Fibroblast of mammary gland (primary cell): ENCODE measurements at regions not wholly inside any gene's neighbourhood (a gene's known extent, or its start where the extent isn't known, plus 50 kb on each side); places are given as distances from the start of the nearest gene placed in this dataset.
A peak's percentile ranks its signal among the peaks of the same experiment; 100 is the strongest.

Experiments used
- DNase-seq: peaks from one replicate; pipeline ENCODE4 v3.0.0-alpha.2; 2010; ENCODE audit warnings: low read depth
- H3K4me3 ChIP-seq: 2 replicates; pipeline ENCODE4 v1.5.1; 2011; ENCODE audit warnings: low read depth, mild to moderate bottlenecking, low read length, moderate library complexity; ENCODE audit not compliant: control insufficient read depth
- TF ChIP-seq, protein P1 (sequence below): conservative IDR thresholded peaks from 2 replicates; pipeline ENCODE4 v1.5.1; 2011; ENCODE audit warnings: low read depth, low read length, inconsistent platforms; ENCODE audit not compliant: control insufficient read depth, insufficient read depth

DNA sequence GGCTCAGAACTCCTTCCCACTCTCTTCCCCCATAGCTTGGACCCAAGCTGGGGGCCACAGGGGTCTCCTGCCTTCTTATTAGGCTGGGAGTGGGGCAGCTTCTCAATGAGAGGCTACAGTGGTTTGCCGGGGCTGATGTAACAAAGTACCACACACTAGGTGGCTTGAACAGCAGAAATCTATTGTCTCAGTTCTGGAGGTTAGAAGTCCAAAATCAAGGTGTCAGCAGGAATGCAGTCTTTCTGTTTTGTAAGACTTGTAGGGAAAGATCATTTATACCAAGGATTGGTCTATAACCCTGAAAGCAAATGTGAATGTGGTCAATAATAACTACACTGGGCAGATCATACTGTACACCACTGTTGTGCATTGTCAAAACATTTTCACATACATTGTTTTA lies 124.5 kb upstream of the ARHGAP5 start:
- H3K4me3 ChIP-seq, result no peak overlapping the region
- DNase-seq, result no peak
- TF ChIP-seq, protein P1, sequence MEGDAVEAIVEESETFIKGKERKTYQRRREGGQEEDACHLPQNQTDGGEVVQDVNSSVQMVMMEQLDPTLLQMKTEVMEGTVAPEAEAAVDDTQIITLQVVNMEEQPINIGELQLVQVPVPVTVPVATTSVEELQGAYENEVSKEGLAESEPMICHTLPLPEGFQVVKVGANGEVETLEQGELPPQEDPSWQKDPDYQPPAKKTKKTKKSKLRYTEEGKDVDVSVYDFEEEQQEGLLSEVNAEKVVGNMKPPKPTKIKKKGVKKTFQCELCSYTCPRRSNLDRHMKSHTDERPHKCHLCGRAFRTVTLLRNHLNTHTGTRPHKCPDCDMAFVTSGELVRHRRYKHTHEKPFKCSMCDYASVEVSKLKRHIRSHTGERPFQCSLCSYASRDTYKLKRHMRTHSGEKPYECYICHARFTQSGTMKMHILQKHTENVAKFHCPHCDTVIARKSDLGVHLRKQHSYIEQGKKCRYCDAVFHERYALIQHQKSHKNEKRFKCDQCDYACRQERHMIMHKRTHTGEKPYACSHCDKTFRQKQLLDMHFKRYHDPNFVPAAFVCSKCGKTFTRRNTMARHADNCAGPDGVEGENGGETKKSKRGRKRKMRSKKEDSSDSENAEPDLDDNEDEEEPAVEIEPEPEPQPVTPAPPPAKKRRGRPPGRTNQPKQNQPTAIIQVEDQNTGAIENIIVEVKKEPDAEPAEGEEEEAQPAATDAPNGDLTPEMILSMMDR, result no peak

DNA sequence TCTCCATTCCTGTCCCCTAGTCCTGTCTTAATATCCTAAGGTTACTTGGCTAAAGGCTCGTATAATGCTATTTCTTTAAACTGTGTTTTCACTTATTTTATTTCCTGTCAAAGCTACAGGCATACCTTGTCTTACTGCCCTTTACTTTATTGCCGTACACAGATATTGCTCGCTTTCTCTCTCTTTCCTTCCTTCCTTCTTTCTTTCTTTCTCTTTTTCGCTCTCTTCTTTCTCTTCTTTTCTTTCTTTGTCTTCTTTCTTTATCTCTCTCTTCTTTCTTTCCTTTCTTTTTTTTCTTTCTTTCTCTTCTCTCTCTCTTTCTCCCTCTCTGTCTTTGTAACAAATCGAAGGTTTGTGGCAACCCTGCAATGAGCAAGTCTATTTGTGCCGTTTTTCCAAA lies 123.9 kb upstream of the ARHGAP5 start:
- no peak for DNase-seq
- TF ChIP-seq, protein P1, result no peak
- H3K4me3 ChIP-seq, result no peak overlapping the region

DNA sequence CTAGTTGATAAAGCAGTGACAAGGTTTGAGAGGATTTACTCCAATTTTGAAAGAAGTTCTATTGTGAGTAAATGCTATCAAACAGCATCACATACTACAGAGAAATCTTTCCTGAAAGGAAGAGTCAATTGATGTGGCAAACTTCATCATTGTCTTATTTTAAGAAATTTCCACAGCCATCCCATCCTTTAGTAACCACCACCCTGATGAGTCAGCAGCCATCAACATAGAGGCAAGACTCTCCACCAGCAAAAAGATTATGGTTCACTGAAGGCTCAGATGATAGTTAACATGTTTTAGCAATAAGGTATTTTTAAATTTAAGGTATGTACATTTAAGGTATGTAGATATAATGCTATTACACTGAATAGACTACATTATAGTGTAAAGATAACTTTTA lies 122.1 kb upstream of the ARHGAP5 start:
- TF ChIP-seq, protein P1, result no peak

DNA sequence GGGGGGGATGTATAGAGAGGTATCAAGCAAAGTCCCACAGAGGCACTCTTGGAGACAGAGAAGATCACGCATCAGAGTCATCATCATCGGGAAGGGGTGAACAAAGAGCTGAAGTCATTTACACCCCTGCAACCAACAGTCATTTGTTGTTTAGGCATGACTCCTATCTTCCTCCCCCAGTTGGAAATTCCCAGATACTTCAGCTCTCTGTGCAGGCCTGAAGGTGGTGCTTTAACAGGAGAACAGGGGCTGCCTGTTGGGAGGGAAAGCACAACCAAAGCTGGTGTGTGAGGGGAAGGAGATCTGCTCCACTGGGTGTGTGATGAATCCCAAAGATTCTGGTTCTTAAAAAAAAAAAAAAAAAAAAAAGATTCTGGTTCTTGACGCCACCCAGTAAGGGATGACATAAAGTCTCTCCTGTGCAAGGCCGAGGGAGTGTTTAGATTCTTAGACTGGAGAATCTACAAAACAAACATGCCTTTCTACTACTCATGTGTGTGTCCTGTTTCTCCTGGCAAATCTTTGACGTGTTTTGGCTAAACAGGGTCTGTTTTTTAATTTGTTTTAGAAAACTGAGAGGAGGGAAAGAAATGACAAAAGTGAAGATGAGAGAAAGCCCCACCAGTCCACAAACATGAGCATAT lies 121.0 kb upstream of the ARHGAP5 start:
- H3K4me3 ChIP-seq, result no peak overlapping the region
- no peak for DNase-seq
- TF ChIP-seq, protein P1, result no peak

More for the DNA sequence above, 122.1 kb upstream of the ARHGAP5 start:
- peak; percentile 39 for DNase-seq
- H3K4me3 ChIP-seq, result no peak overlapping the region

DNA sequence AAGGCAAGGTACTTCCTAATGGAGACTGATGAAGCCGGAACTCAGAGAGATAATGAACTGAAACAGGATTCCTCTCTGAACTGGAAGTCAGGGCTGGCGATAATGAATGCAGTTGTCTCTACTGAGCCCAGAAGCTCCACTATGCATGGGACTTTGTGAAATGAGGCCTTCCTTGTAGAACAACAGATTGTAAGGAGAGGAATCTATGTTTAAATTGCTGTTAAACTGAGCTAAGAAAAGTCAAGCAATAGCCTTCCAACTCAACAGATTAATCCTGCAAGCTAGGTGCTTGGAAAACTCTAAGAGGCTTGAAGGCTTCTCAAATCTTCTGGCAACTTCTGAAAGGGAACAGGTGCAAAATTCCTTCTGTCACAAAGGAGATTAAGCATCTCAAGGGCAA lies 119.5 kb upstream of the ARHGAP5 start:
- TF ChIP-seq, protein P1, result no peak
- no peak overlapping the region for H3K4me3 ChIP-seq
- DNase-seq, result no peak

DNA sequence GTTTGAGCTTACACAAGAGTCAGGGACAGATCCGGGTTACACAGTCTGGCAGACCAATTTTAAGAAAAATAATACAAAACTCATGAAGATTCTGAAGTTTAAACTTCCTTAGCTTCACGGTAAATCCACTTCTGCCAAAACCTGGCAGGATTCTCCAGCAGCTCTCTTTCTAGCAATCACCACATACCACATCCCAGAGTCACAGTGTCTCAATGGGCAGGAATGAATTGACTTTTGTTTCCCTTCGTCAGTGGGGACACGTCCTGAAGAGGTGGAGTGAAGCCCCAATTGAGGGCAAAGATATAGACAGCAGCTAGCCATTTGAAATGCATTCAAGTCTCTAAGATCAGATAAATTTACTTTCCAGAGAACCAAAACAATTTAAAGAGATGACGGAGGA lies 117.1 kb upstream of the ARHGAP5 start:
- no peak overlapping the region for H3K4me3 ChIP-seq
- DNase-seq, result no peak
- TF ChIP-seq, protein P1, result no peak

DNA sequence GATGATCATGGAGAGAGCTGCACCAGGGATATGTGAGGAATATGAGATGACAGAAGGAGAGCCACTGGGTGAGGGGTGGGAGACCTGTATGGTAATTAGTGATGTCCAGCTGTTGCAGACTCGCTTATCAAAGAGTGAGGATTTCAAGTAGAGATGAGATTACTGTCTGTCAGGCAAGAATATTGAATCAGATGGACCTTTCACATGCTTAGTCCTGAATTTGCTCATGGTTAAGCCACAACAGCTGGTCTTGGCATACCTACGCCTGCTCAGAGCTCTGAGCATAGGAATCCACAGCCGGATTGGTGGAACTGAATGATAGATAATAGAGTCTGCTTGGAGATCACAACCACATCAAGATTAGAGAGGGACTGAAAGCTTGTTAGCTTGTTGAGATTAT lies 115.2 kb upstream of the ARHGAP5 start:
- H3K4me3 ChIP-seq, result no peak overlapping the region
- TF ChIP-seq, protein P1, result no peak
- DNase-seq, result no peak
